Endometrium (tissue), 2 donors: ENCODE measurements at regions not wholly inside any gene's neighbourhood (a gene's known extent, or its start where the extent isn't known, plus 50 kb on each side); places are given as distances from the start of the nearest gene placed in this dataset.
"Not testable (repeated sequence)": the region's sequence is repeated elsewhere in the genome, so short reads cannot be mapped to it uniquely, and the experiment has no call there.

ENCODE experiments used
- FAIRE-seq: peaks from 2 replicates; lab custom pipeline; 2012; peaks lifted over from hg19 to GRCh38; lab: Jason Lieb, UNC
- donor health status: control.
- donor health status: control.

DNA sequence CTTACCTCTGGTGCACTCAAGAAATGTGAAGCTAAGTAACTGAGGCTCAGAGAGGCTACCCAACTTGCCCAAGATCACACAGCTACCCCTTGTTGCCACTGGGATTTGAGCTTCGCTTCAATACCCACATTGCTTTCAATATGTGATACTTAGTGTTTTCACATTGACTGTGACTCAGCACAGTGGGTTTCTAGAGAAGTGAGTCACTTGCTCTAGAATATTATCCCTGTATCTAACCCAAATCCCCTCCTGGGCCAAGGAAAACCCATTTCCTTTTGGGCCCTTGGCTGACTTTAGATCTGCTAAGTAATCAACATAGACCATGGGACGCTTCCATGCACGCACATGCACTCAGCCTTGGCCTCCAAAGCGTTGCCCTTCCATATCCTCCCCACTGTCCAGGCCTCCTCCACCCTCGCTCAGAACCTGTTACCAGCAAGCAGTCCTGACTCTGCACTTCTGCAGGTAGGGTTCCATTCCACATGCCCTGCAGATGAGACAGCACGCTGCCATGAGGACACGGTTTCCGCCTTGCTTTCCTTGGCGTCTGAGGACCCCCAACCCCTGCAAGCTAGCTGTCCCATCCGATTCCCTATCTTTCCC lies 87.7 kb upstream of the CHST15 start:
- FAIRE-seq: no peak

DNA sequence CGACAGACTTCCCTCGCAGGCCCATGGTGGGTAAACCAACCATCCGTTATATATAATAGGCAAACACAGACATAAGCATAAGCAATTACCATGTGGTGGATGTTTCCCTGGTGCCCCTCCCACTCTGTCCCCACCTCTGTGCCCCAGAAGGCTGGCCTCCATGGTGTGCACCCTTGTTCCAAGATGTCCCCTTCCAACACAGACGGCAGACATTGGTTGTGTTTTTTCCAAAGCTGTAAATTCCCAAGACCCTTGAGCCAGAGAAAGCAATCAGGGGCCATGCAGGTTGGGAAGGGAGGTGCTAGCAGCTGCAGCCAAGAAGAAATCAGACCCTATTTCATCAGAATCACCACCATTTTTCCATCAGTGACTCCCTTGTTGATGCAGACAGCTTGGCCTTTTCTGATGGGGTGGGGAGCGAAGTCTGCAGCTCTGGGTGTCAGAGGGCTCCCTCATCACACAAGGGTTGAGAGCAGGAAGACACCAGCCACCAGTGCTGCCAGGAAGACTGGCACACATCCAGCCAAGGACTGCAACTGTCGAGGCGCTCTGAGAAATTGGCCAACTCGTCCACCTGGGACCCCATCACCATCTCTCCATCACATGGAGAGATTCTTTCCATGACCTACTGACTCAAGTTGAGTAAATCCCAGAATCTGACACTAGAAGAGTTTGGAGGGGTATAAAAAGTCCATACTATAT lies 86.8 kb upstream of the CHST15 start:
- no peak for FAIRE-seq

DNA sequence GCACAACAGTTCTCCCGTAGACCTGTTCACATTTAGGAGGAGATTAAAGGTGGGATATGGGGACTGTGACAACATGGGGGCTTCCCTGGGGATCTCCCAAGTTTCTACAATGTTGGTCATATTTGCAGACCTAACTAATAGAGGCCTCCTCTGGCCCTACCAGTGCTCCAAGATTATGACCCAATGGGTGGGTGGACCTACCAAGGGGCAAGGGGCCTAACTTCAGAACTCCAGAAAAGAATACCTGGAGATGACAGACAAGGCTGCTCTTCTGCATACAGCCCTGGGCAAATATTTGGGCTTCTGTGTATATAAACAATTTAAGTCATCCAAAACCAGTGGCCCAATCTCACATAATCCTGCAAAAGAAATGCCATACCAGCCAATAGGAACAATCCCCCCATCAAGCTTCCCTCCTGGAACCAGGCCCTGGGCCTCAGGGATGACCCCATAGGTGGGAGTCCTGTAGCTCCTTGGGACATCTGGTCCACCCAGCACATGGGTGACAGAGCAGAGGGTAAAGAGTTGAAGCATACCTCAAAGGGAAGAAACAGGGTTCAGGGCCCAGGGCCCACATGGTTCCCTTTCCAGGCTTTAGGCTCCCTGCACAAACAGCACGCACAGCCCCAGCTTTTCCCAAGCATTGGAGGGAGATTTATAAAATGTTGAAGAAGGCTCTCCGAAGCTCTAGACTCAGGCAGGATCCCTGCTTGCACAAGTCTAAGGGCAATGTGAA lies 86.1 kb upstream of the CHST15 start:
- no peak for FAIRE-seq

DNA sequence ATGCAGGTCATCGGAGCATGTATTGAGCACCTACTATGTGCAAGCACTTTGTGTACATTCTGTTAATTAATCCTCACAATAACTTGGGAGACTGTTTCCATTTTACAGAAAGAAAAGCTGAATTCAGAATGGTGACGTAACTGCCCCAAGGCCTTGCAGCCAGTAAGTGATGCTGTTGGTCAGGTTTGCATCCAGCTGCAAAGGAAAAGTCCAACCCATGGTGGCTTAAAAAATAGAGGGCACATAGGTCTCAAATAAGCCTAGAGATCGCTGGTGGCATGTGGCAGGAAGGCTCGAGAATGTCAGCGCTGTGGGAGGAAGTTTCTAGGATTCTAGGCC lies 83.8 kb upstream of the CHST15 start:
- FAIRE-seq: no peak

DNA sequence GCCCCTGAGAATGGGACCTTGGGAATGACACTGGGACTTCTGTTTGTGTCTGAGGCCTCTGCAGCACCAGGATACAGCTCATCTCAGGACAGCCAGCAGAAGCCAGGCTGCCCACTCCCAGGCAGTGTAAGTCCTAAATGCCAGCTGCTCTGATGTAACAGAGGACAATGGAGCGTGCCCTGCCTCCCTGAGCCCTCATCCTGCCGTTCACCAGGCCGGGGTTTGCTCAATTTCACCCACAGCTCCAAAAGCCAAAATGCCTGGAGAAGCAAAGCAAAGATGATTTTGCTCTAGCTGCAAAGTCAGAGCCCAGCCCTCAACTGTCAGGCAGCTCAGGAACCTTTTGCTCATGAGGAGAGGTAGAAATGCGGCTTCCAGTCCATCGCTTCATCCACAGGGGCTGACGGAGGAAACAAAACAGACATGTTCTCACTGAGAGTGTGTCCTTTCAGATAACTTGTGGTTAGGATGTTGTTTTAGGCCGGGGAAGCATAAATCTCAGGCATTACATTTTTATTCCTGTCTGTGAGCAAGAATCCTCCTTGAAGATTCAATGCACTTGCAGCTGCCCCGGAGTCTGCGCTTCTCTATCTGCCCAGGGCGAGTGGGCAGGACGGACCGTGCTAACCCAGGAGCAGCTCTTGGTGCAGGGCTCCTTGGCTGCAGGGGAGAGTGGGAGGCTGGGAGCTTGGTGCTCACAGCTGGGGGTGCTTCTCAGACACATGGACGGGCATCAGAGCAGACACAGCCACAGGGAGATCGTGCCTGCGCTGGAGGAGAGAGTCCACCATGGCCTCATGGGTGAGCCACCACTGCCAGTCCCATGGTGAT lies 83.2 kb upstream of the CHST15 start:
- no peak for FAIRE-seq

DNA sequence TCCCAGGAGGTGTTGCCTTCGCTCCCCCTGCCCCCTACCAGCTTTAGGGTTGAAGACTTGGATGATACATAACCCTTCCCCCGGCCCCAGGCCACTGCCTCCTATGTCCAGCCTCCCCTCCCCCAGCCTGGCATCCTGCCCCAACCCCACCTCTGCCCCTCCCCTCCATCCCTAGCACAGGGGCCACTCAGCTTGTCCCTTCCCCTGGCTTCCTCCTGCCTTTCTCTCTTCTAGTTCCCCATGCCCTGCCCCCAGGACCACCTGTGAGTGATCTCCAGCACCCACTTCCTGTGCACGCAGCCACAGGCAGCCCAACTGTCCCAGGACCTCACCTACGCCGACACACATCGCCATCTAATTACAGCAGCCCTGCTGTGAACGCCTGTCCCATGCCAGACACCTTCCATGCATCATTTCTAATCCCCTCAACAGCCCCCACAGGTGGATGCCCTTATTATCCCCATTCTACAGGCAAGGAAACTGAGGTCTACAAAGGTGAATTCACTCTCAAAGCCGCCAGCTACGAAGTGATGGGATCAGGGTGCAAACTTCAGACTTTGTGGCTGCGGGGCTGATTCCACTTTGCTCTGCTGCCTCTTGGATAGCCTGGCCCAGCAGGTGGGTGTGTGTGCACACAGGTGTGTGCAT lies 82.4 kb upstream of the CHST15 start:
- FAIRE-seq: no peak

DNA sequence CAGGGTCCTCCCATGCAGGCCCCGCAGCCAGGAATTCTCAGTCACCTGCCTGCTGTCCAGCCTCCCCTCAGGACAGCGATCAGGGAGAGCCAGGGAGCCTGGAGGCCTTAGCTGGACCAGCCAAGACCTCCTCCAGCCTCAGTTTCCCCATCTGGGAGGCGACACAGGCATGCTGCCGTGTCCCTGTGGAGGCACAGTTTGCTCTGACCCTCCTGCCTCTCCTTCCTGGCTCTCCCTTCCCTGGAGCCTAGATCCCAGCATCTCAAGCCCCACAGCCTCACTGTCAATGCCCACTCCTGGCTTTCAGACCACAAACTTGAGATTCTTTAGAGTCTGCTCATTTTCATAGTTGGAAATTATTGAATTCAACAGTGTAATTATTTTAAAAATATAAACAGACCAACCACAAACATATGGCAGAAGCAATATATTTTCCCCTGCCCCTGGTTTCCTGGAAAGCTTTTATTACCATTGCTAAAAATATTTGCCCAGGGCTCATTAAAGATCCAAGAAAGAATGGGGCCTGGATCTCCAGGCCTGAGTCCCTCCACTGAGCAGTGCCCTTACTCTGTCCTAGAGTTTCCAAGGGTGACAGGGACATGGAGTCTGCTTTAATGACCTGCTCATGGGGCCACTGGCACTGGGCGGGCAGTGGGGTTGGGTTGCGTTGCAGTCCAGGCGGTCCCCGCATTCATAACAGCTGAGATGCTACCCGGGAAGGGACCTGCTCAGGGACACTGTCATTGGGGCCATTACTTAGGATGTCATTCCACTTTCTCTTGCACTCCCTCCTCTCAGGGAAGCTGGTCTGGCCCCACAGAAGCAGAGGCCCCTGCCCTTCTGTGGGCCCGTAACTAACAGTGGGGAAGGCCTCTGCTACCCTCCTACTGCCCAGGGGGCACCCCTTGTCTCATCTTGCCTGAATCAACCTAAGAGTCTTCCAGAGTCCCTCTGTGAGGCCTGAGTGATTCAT lies 81.6 kb upstream of the CHST15 start:
- no peak for FAIRE-seq

DNA sequence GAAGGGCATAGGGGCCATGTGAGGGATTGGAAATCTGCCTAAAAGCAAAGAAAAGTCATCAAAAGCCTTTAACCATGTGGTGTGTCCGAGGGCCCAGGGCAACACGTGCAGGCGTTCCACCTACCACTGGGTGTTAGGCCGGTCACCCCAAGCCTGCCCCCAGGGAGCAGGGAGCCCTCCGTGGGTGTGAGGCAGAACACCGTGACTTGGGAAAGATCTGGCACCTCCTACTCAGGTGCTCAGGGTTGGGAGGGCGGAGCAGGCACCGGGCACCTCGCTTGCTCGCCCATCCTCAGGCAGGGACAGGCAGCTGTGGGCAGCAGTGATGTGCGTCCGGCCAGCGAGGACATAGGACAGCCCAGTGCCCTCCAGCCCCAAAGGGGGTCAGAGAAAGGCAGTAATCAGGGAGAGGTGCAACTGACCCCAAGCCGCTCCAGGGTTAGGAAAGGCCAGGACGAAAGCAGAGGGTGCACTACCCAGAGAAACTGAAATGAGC lies 80.7 kb upstream of the CHST15 start:
- no peak for FAIRE-seq

DNA sequence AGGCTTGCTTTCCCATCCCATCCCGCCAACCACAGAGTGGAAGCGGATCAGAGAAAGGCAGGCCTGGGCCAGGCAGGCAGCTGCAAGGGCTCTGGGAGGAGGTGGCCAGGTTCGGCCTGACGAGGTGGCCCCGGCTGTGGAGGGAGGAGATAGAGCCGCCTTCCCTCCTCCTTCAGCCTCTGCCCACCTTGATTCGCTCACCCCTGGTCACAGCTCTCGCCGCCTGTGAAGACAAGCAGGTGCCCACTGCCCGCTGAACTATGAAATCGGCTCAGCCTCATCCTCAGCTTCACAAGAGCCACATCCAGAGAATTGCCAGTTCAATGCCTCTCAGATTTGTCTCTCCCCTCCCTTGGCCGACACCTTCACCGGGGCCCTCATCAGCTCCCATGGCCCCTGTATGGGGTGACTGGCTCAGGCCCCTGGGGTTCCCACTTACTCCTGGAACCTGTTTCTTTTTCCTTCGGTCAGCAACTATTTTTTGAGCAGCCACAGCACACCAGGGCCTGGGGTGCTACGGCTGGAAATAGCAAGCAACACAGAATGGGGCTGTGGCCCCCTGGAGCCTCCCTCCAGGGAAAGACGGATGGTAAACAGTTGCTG lies 80.0 kb upstream of the CHST15 start:
- FAIRE-seq: no peak

DNA sequence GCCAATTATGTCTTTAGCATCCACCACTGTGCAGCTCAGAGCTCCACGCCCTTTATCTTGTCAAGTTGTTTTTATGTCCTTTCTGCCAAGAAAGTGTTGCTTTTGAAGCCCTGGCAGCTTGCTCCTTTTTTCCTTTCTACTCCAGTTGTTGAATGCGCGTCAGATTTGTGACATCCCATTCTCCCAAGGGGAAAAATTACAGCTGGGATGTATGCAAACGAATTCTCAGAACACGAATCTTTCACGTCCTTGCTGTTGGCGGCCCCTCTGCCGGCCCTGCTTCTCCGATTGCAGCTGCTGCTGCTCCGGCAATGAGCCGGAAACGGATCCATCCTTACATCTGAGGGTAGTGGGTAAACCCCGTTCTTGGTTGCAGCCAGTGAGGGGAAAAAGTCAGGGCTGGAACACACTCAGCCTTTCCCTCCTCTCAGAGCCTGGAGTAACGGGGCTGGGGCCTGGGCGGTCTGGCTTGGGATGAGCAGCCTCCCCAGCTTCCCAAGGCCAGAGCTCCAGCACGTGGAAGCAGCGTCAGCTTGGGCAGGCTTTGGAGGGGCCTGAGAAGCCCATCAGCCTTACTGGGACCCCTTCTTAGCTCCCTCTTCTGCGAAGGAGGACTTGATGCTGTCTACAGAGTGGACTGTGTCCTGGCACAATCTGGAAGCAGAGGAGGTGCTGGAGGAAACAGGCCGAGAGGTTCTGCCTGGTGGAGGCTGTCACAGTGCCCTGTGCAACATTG lies 79.0 kb upstream of the CHST15 start:
- no peak for FAIRE-seq

DNA sequence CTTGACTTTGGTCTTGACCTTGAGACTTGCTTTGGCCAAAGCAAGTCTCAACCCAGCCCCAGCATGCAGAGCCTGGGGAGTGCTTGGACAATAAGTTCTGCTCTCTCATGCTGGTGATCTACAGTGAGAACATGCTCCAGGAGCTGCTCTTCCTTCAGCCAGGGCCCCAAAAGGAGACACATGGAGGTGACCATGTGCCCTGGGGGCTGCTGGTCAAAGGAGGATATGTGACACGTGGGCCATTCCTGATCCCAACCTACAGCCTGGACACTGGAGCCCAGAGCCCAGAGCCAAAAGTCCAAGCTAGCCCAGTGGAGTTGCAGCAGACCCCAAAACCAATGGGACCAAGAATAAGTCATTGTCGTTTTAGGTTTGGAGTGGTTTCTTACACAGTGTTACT lies 78.2 kb upstream of the CHST15 start:
- FAIRE-seq: no peak

DNA sequence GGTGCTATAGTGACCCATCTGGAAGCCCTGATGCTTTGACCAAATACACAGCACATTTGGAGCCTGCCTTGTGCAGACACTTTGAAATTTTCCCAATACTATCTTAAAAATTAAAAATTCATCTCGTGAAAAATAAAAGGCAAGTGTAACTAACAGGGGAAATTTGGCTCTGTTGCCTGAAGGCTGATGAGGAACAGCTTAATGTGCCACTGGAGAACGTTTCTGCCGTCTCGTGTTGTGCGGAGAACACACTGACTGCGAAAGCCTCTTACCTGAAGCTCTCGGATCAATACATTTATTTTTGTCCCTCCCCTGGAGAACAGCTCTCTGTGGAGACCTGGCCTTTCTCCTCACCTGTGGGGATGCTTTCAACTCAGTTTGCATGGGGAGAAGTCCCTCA lies 77.2 kb upstream of the CHST15 start:
- no peak for FAIRE-seq

DNA sequence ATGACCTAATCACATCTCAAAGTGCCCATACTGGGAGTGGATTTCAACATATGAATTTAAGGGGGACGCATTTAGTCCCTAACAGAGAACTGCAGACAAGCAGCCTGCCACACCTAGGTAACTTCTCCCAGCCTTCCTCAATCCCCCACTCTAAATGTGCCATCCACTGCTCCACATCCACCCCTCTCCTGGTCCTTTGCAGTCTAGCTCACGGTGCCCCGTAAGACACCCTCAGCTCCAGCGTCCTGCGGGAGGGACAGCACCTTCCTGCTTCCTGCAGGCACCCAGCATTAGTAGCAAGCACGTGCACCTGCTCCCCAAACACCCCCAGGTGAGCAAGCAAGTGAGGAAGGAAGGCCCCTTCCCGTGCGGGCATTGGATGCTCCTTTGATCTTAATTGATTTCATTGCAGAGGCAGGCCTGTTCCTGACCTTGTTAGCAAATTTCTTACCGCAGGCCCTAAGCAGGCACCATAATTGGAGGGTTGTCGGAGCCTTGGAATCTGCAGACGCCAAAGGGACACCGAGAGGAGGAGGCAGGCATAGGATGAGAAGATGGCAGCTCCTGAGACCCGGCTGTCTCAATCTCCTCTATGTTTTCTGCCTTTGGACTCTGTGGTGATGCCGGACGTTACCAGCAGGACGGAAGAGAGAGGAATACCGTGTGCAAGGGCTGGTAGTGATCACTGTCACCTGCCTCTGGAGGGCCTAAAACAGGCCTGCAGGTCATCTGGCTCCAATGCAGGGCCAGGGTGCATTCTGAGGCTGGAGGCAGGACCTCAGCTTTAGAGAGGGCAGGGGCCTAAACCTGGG lies 75.8 kb upstream of the CHST15 start:
- no peak for FAIRE-seq

DNA sequence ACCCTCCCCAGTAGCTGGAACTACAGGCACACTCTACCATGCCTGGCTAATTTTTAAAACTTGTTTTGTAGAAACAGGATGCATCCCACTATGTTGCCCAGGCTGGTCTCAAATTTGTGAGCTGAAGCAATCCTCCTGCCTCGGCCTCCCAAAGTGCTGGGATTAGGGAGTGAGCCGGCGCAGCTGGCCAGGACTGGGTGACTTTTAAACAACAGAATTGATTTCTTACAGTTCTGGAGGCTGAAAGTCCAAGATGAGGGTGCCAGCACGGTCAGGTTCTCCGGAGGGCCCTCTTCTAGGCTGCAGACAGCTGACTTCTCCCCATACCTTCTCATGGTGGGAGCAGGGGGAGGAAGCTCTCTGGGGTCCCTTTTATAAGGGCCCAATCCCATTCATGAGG lies 75.2 kb upstream of the CHST15 start:
- no peak for FAIRE-seq

DNA sequence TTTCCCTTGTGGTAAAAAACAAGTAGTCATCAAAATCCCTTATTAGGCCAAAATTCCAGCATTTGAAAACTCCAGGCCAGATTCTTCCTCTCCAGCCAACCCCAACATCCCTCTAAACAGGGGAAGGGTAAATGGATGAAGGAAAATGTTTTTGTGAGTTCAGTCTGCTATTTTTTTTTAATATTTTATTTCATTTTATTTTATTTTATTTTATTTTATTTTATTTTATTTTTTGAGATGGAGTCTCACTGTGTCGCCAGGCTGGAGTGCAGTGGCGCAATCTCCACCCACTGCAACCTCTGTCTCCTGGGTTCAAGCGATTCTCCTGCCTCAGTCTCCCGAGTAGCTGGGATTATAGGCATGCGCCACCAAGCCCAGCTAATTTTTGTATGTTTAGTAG lies 74.5 kb upstream of the CHST15 start:
- not testable (repeated sequence) for FAIRE-seq

DNA sequence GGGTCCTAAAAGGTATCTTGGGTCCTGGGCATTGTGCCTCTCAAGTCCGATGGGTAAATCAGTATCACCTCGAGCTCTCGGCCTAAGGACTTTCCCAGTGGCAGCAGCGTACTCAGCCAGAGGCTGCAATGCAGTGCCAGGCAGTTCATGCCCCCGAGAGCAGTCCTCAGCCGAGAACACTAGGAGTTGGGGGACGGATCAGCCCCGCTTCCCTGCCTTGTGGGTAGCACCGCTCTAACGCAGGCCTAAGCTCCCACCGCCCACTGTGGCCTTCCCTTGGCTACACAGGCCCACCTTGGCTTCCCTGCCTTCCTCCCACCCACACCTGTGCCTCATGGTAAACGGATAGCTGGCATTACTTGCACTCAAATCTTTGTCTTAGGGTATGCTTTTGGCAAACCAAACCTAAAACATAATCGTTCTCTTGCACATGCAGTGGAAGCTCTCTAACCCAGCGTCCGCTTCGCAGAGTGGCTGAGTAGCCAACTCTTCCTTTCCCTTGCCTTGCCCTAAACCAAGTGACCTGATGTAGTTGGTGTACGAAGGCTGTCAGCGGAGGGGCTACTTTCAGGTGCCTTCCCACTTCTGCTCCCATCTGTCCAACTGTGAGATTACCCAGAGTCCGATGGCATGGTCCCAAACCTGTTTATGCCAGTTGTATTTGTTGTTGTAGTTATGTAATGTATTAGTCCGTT lies 73.2 kb upstream of the CHST15 start:
- FAIRE-seq: no peak

DNA sequence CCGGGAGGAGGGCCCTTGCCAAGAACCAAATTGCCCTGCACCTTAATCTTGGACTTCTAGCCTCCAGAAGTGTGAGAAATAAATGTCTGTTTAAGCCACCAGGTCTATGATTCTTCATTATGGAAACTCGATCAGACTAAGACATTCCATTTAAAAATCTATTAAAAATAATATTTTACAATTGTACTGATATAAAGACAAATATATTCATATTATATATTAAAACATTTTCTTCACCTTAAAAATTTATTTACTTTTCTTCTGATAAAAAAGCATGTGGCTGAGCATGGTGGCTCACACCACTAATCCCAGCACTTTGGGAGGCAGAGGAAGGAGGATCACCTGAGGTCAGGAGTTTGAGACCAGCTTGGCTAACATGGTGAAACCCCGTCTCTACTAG lies 72.4 kb upstream of the CHST15 start:
- FAIRE-seq: no peak

DNA sequence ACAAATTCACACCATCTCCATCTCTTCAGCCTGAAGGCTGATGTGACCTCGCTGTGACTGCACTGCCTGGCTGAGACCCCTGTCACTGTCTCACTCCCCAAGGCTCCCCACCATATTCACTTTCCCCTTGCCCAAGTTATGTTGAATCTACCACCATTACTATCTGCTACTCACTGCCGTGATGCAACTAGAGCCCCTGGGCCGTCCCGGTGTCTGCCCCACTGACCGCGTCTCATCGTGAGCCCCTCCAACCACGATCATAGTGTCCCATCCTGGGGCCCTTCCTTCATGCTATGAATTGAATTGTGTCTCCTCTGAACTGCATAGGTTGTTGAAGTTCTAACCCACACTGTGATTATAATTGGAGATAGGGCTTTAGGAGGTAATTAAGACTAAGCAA lies 71.9 kb upstream of the CHST15 start:
- FAIRE-seq: no peak
